ENCODE measurements at regions not wholly inside any gene's neighbourhood (a gene's known extent, or its start where the extent isn't known, plus 50 kb on each side); places are given as distances from the start of the nearest gene placed in this dataset.

DNA sequence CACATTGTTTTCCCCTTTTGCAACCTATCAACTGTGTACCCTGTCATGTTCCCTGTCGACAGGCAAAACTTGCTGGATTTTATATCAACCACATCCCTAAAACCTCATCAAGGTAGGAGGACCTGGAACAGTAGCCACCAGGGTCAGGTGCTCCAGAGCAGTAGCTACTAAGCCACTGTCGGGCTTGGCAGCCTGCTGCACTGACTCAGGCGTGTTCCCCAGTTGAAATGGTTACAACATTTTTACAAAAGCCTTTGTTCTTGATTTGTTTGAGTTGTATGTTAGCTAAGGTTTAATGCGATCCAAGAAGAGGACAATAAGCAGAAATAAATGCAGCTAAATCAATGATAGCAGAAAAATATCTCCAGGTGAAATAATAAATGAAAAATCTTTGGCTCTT, 407.4 kb upstream of the TLE4 start:
- TF ChIP-seq, protein P1, sequence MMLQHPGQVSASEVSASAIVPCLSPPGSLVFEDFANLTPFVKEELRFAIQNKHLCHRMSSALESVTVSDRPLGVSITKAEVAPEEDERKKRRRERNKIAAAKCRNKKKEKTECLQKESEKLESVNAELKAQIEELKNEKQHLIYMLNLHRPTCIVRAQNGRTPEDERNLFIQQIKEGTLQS (IDR thresholded peaks at IDR 0.05; ENCODE audit: insufficient read depth, low read depth, low read length): no peak
- TF ChIP-seq, protein P2, sequence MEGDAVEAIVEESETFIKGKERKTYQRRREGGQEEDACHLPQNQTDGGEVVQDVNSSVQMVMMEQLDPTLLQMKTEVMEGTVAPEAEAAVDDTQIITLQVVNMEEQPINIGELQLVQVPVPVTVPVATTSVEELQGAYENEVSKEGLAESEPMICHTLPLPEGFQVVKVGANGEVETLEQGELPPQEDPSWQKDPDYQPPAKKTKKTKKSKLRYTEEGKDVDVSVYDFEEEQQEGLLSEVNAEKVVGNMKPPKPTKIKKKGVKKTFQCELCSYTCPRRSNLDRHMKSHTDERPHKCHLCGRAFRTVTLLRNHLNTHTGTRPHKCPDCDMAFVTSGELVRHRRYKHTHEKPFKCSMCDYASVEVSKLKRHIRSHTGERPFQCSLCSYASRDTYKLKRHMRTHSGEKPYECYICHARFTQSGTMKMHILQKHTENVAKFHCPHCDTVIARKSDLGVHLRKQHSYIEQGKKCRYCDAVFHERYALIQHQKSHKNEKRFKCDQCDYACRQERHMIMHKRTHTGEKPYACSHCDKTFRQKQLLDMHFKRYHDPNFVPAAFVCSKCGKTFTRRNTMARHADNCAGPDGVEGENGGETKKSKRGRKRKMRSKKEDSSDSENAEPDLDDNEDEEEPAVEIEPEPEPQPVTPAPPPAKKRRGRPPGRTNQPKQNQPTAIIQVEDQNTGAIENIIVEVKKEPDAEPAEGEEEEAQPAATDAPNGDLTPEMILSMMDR (IDR thresholded peaks at IDR 0.05; ENCODE audit: control extremely low read depth in 1 of 3, insufficient read depth in 1 of 3, low read depth in 1 of 3, low read length in 3 of 3): no peak
- TF ChIP-seq RAD21 (IDR thresholded peaks at IDR 0.05 in 1 of 2, conservative IDR thresholded peaks at IDR 0.05 in 1 of 2; ENCODE audit: low read depth in 2 of 2, low read length in 2 of 2): no peak
- TF ChIP-seq EP300 (IDR thresholded peaks at IDR 0.05; ENCODE audit: borderline replicate concordance in 1 of 2, low read depth in 2 of 2, low read length in 2 of 2): no peak
- no peak for TF ChIP-seq TCF12 (IDR thresholded peaks at IDR 0.05; ENCODE audit: low read depth, low read length)
- no peak for TF ChIP-seq RNF2 (IDR thresholded peaks at IDR 0.05; ENCODE audit: borderline replicate concordance, low read depth, low read length, missing control alignments, poor library complexity, severe bottlenecking)
- TF ChIP-seq, protein P3, sequence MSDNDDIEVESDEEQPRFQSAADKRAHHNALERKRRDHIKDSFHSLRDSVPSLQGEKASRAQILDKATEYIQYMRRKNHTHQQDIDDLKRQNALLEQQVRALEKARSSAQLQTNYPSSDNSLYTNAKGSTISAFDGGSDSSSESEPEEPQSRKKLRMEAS (IDR thresholded peaks at IDR 0.05): no peak
- no peak for TF ChIP-seq BCL11A (IDR thresholded peaks at IDR 0.05; ENCODE audit: low read depth in 2 of 2, low read length in 2 of 2)
- no peak for TF ChIP-seq HDAC6 (IDR thresholded peaks at IDR 0.05; ENCODE audit: low read depth, low read length)
